ENCODE measurements at regions not wholly inside any gene's neighbourhood (a gene's known extent, or its start where the extent isn't known, plus 50 kb on each side); places are given as distances from the start of the nearest gene placed in this dataset.

GRCh38 chr2:53584986-53585385, 182.6 kb upstream of the CHAC2 start:
- 87% methylated on average over 5 of the region's 5 CpGs for WGBS (ENCODE audit: low lambda C conversion rate, missing lambda C conversion rate)
- no peak for DNase-seq (ENCODE audit: low spot score)

GRCh38 chr2:53583583-53583982, 184.0 kb upstream of the CHAC2 start:
- H4K20me1 ChIP-seq (ENCODE audit: insufficient read depth, poor library complexity, severe bottlenecking), result no peaks in the 10 kb centered on the region
- no peaks in the 10 kb centered on the region for H3K9me3 ChIP-seq (ENCODE audit: low read depth)
- no peaks in the 10 kb centered on the region for H3K27me3 ChIP-seq
- no peak overlapping the region for H3K4me3 ChIP-seq
- no peaks in the 10 kb centered on the region for H3K9me2 ChIP-seq (replicated peaks; ENCODE audit: insufficient read depth)
- TF ChIP-seq CTCF (IDR thresholded peaks at IDR 0.05; ENCODE audit: poor library complexity) (no peak), EZH2phosphoT487 (IDR thresholded peaks at IDR 0.05; ENCODE audit: low read depth, severe bottlenecking, unreplicated experiment) (no peak), EZH2 (IDR thresholded peaks at IDR 0.05; ENCODE audit: borderline replicate concordance) (no peak)
- no peak overlapping the region for H3K4me2 ChIP-seq
- WGBS (ENCODE audit: low lambda C conversion rate, missing lambda C conversion rate), result 67% methylated on average over 3 of the region's 3 CpGs
- no peak overlapping the region for H2AFZ ChIP-seq
- no peak for DNase-seq (ENCODE audit: low spot score)
- no peaks in the 10 kb centered on the region for H3K36me3 ChIP-seq (replicated peaks; ENCODE audit: insufficient read depth, low read depth)
- H3K79me2 ChIP-seq, result no peaks in the 10 kb centered on the region
- no peak overlapping the region for H3K27ac ChIP-seq
- H3K4me1 ChIP-seq (ENCODE audit: insufficient read depth), result no peaks in the 10 kb centered on the region

More at GRCh38 chr2:53584986-53585385, 182.6 kb upstream of the CHAC2 start:
- no peaks in the 10 kb centered on the region for H4K20me1 ChIP-seq (ENCODE audit: insufficient read depth, poor library complexity, severe bottlenecking)
- TF ChIP-seq EZH2 (IDR thresholded peaks at IDR 0.05; ENCODE audit: borderline replicate concordance) (no peak), CTCF (IDR thresholded peaks at IDR 0.05; ENCODE audit: poor library complexity) (no peak), EZH2phosphoT487 (IDR thresholded peaks at IDR 0.05; ENCODE audit: low read depth, severe bottlenecking, unreplicated experiment) (no peak)
- H3K27ac ChIP-seq, result no peak overlapping the region
- no peaks in the 10 kb centered on the region for H3K9me2 ChIP-seq (replicated peaks; ENCODE audit: insufficient read depth)
- no peaks in the 10 kb centered on the region for H3K9me3 ChIP-seq (ENCODE audit: low read depth)
- H3K79me2 ChIP-seq, result no peaks in the 10 kb centered on the region
- no peaks in the 10 kb centered on the region for H3K36me3 ChIP-seq (replicated peaks; ENCODE audit: insufficient read depth, low read depth)
- H3K4me3 ChIP-seq, result no peak overlapping the region
- no peaks in the 10 kb centered on the region for H3K4me1 ChIP-seq (ENCODE audit: insufficient read depth)
- H3K27me3 ChIP-seq, result no peaks in the 10 kb centered on the region
- H2AFZ ChIP-seq, result no peak overlapping the region
- no peak overlapping the region for H3K4me2 ChIP-seq

GRCh38 chr2:53582556-53582955, 185.0 kb upstream of the CHAC2 start:
- H3K9me2 ChIP-seq (replicated peaks; ENCODE audit: insufficient read depth), result no peaks in the 10 kb centered on the region
- H3K27me3 ChIP-seq, result no peaks in the 10 kb centered on the region
- no peak for DNase-seq (ENCODE audit: low spot score)
- no peak for TF ChIP-seq EZH2phosphoT487 (IDR thresholded peaks at IDR 0.05; ENCODE audit: low read depth, severe bottlenecking, unreplicated experiment)
- TF ChIP-seq CTCF (IDR thresholded peaks at IDR 0.05; ENCODE audit: poor library complexity), result no peak
- no peak for TF ChIP-seq EZH2 (IDR thresholded peaks at IDR 0.05; ENCODE audit: borderline replicate concordance)
- no peaks in the 10 kb centered on the region for H3K4me1 ChIP-seq (ENCODE audit: insufficient read depth)
- no peak overlapping the region for H2AFZ ChIP-seq
- no peak overlapping the region for H3K27ac ChIP-seq
- H3K36me3 ChIP-seq (replicated peaks; ENCODE audit: insufficient read depth, low read depth), result no peaks in the 10 kb centered on the region
- no peaks in the 10 kb centered on the region for H3K79me2 ChIP-seq
- no peak overlapping the region for H3K4me2 ChIP-seq
- H3K9me3 ChIP-seq (ENCODE audit: low read depth), result no peaks in the 10 kb centered on the region
- 54% methylated on average over 2 of the region's 2 CpGs for WGBS (ENCODE audit: low lambda C conversion rate, missing lambda C conversion rate)
- H3K4me3 ChIP-seq, result no peak overlapping the region
- H4K20me1 ChIP-seq (ENCODE audit: insufficient read depth, poor library complexity, severe bottlenecking), result no peaks in the 10 kb centered on the region

GRCh38 chr2:53576166-53576565, 191.4 kb upstream of the CHAC2 start:
- no peak overlapping the region for H3K4me3 ChIP-seq
- H3K27ac ChIP-seq, result no peak overlapping the region
- no peaks in the 10 kb centered on the region for H3K9me2 ChIP-seq (replicated peaks; ENCODE audit: insufficient read depth)
- H3K9me3 ChIP-seq (ENCODE audit: low read depth), result no peaks in the 10 kb centered on the region
- no peaks in the 10 kb centered on the region for H4K20me1 ChIP-seq (ENCODE audit: insufficient read depth, poor library complexity, severe bottlenecking)
- no peak for DNase-seq (ENCODE audit: low spot score)
- no peak overlapping the region for H3K4me2 ChIP-seq
- H3K79me2 ChIP-seq, result no peaks in the 10 kb centered on the region
- no peaks in the 10 kb centered on the region for H3K27me3 ChIP-seq
- WGBS (ENCODE audit: low lambda C conversion rate, missing lambda C conversion rate), result 33% methylated on average over 3 of the region's 3 CpGs
- no peaks in the 10 kb centered on the region for H3K36me3 ChIP-seq (replicated peaks; ENCODE audit: insufficient read depth, low read depth)
- H3K4me1 ChIP-seq (ENCODE audit: insufficient read depth), result peaks cover 3% of the 10 kb centered on the region
- H2AFZ ChIP-seq, result no peak overlapping the region
- TF ChIP-seq EZH2phosphoT487 (IDR thresholded peaks at IDR 0.05; ENCODE audit: low read depth, severe bottlenecking, unreplicated experiment), result no peak
- no peak for TF ChIP-seq EZH2 (IDR thresholded peaks at IDR 0.05; ENCODE audit: borderline replicate concordance)
- no peak for TF ChIP-seq CTCF (IDR thresholded peaks at IDR 0.05; ENCODE audit: poor library complexity)
